ENCODE measurements at regions not wholly inside any gene's neighbourhood (a gene's known extent, or its start where the extent isn't known, plus 50 kb on each side); places are given as distances from the start of the nearest gene placed in this dataset.
"Not testable (repeated sequence)": the region's sequence is repeated elsewhere in the genome, so short reads cannot be mapped to it uniquely, and the experiment has no call there.

DNA sequence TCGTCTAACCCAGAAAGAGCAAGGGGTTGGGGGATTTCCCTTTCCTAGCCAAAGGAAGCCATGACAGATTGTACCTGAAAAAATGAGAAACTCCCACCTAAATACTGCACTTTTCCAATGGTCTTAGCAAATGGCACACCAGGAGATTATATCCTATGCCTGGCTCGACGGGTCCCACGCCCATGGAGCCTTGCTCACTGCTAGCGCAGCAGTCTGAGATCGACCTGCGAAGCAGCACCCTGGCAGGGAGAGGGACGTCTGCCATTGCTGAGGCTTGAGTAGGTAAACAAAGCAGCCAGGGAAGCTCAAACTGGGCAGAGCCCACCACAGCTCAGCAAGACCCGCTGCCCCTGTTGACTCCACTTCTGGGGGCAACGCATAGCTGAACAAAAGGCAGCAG lies 89.9 kb downstream of the MTERF1 start:
- DNase-seq, result not testable (repeated sequence)

DNA sequence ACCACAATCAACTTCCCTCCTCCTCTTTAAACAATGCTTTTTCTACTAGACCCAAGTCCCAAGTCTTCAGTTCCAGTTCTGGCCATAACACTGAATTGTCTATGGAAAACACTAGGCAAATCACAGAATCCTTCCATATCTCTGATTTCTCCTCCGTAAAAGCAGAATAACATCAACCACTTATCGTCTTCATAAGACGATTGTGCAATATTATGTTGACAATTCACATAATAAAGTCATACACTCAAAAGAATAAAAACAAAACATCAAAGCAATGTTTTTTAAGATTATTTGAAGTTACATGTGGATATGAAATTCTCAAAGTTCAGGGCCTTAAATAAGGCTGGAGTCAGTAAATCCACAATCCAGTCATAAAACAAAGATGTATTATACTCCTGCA lies 84.4 kb downstream of the MTERF1 start:
- DNase-seq, result no peak

DNA sequence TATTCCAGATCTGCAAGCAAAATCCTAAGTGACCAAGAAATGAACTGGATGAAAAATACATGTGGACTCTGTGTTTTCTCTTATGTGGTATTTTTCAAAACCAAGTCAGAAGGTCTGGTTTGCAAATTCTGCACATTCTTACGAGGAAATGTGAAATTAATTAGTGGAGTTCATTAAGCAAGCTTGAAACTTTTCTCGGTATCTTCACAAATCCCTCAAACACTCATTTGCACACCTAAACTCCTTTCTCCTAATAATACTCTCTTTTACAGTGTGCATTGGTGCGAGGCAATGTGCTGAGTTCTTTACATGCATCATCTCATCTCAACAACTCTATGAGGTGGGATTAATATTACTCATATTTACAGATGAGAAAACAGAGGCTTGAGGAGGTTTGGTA lies 82.1 kb downstream of the MTERF1 start:
- no peak for DNase-seq

DNA sequence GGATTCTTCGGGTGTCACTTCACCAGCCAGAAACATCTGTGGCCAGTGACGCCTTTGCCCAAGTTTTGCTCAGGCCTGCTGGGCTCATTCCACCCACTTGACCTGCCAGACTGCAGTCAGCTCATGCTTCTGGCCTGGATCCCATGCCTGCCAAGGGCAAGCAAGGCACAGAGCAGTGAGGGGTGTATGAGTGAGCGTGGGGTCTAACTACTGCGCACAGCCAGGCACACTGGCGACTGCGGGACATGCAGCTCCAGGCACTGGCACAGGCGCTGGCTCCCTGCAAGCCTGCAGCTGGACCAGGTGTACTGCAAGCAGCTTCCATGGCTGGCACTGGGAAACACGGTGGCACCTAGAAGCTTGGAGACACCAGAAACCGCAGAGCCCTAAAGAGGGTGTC lies 80.1 kb downstream of the MTERF1 start:
- no peak for DNase-seq

DNA sequence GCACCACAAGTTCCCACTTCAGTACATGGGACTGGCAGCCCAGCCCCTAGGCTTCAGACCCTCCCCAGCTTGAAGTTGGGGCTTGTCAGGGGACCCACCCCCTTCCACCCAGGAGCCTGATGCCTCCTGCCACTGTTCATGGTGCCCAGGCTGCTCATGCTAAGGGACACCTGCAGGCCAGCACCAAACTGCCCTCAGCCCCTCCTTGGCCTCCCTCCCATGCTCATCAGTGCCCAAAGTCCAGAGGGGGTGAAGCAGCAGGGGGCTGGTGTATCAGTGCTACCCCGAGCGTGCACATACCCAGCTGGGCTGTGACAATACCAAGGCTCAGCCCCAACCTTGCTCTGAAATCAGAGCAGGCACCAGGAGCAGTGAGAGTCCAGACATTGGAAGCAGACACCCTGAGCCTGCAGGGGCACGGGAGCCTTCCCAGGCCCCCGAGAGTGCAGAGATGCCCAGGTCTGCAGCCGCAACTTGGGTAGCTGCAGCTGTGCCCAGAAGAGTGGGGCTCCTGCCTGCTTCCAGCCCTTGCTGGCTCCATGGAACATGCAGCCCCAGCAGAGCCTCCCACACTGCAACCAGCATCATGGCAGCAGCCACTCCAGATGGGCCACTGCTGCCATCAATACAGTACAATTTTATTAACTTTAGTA lies 79.0 kb downstream of the MTERF1 start:
- no peak for DNase-seq

DNA sequence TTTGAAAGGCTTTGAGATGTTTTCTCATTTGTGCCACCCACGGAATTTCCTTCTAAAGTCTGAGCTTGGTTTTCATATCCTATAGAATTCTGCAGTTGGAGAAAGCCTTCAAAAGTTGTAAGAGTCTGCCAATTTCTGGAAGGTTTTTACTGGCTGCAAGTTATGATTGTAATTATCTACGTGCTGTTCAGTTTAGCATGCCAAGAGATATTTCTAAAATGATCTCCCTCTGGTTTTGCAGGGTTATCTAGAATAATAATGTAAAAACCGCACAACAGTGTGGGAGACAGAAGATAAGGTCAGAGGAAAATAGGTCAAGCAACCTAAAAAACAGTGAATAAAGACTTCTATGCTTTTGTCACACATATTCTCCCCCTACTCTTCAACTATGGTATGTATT lies 69.3 kb downstream of the MTERF1 start:
- no peak for DNase-seq

DNA sequence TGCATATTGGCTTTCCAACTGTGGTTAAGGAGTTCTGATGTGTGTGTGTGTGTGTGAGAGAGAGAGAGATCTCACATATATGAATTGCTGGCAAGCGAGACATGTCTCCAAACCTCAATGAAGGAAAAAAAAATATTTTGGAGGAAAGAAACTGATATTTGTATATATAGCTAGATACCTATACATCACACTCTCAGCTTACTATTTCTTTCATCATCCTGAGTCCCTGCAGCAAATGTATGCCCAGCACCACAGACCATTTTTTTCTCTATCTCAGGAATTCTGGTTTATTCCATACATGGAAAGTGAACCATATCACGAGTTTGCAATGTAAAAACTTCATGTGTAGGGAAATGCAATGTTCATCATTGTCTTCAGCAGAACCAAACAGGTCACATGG lies 68.9 kb downstream of the MTERF1 start:
- no peak for DNase-seq

DNA sequence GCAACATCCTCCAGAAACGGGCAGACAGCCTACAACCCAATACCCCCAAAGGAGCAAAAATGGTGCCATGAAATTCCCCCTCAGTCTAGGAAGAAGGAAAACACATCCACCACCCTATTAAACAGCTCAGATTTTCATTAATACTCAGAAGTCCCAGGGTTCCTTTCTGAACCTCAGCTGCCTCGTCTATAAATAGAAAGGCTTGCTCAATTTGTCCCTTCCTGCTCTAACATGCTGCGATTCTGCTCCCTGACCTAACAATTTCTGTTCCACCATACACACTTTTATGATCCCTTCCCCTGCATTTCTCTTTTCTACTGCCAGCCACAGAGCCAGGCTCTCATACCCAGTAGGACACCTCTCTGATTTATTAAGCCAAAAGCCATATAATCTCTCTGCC lies 68.1 kb downstream of the MTERF1 start:
- DNase-seq, result no peak

DNA sequence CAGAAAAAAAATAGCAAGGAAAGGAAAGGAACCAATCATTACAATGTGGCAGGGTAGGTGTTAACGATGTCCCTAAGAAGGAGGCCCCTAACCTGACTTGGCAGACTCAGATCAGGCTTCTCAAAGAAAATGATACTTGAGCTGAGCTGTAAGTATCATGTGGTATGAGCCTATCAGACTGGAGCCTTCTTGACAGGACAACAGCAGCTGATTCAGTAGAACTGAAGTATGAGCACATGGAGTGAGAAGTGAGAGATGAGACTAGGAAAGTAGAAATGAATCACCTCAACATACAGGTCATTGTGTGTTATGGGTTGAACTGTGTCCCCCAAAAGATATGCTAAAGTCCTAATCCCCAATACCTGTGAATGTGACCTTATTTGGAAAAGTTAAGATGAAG lies 66.3 kb downstream of the MTERF1 start:
- no peak for DNase-seq
